Aorta (tissue), 5 donors: ENCODE measurements at regions not wholly inside any gene's neighbourhood (a gene's known extent, or its start where the extent isn't known, plus 50 kb on each side); places are given as distances from the start of the nearest gene placed in this dataset.

Experiments used
- ATAC-seq: fragments of 200-7000 bp; cut with Tn5 transposase; one replicate; pipeline ENCODE4 v1.9.1; 2022; ENCODE audit warnings: moderate library complexity; ENCODE audit not compliant: low FRiP score
- DNase-seq, 2 donors: peaks; one replicate each; pipeline ENCODE4 v3.0.0-alpha.2; 2020
- H3K27ac ChIP-seq, 2 donors: one replicate each; pipeline ENCODE4 v1.5.1; 2013; ENCODE audit warnings: low read length in 2 of 2, mild to moderate bottlenecking in 2 of 2, moderate library complexity in 2 of 2, control low read depth in 1 of 2, inconsistent platforms in 1 of 2, low read depth in 1 of 2
- H3K27me3 ChIP-seq, 2 donors: one replicate each; pipeline ENCODE4 v1.6.1; 2013; ENCODE audit warnings: control low read depth in 1 of 2, low read length in 1 of 2, mild to moderate bottlenecking in 1 of 2, moderate library complexity in 1 of 2; ENCODE audit not compliant: insufficient read depth in 2 of 2, control insufficient read depth in 1 of 2
- H3K36me3 ChIP-seq, 2 donors: one replicate each; pipeline ENCODE4 v1.6.1; 2013; ENCODE audit warnings: control low read depth in 1 of 2, low read length in 1 of 2, mild to moderate bottlenecking in 1 of 2; ENCODE audit not compliant: insufficient read depth in 2 of 2, control insufficient read depth in 1 of 2
- H3K4me1 ChIP-seq, 2 donors: one replicate each; pipeline ENCODE4 v1.6.1; 2013; ENCODE audit warnings: low read length in 2 of 2, control low read depth in 1 of 2, mild to moderate bottlenecking in 1 of 2, moderate library complexity in 1 of 2; ENCODE audit not compliant: insufficient read depth in 2 of 2, control insufficient read depth in 1 of 2
- H3K4me3 ChIP-seq, 2 donors: one replicate each; pipeline ENCODE4 v1.5.1; 2013; ENCODE audit warnings: low read length in 2 of 2, control low read depth in 1 of 2, mild to moderate bottlenecking in 1 of 2
- H3K9me3 ChIP-seq: one replicate; pipeline ENCODE4 v1.6.1; 2013; ENCODE audit warnings: mild to moderate bottlenecking, low read length; ENCODE audit not compliant: control insufficient read depth
- WGBS, 2 donors: extraction: QIAGEN DNeasy Blood & Tissue Kit; methylation state at CpG; one replicate each; pipeline ENCODE4 v1.1.7; 2013; 5-methylcytosine and 5-hydroxymethylcytosine counted together
- intact Hi-C, 2 donors: fragments of 100-400 bp; cut with DNase I; formaldehyde crosslinking; loops; one replicate each; pipeline versions ENCODE4 v1.14.2 to v1.15.0; 2022
- donor health status: healthy with polysubstance abuse.
- donor health status: Bipolar disorder and iron deficiency.
- donor health status: DM: no; HTN: no; CAD: no.
- donor health status: DM: no; HTN: no; CAD: no.
- donor health status: DM: yes; HTN: yes; CAD: no.

DNA sequence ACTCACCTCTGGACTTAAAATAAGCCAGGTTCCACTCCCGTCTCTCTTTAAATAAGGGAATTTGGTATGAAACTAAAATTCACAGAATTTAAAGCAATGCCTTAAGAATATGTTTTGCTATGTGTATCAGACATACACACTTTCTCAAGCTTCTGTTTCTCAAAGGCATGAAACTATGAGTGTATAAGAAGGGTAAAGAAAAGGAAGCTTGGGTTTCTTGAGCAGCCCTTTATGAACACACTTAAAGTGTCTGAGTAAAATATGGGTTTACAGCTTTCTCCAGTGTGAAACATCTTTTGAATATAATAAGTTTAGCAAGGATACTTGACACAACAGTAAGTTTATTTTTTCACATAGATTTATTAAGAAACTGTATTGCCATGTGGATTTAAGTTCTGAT, 370.5 kb downstream of the TMA16 start:
- DNase-seq = no peak
- WGBS, 2 donors = 32 to 39% methylated on average over 1 of the region's 1 CpG
- H3K4me1 ChIP-seq = no peaks in the 10 kb centered on the region
- no peak for ATAC-seq
- no peak overlapping the region for H3K27ac ChIP-seq
- no peaks in the 10 kb centered on the region for H3K9me3 ChIP-seq
- H3K27me3 ChIP-seq = no peaks in the 10 kb centered on the region
- intact Hi-C loops = no loop called here
- no peaks in the 10 kb centered on the region for H3K36me3 ChIP-seq
- no peak overlapping the region for H3K4me3 ChIP-seq

GRCh38 chr4:163866728-163867315, 372.3 kb downstream of the TMA16 start:
- H3K36me3 ChIP-seq = no peaks in the 10 kb centered on the region
- no peak overlapping the region for H3K27ac ChIP-seq
- no peak for DNase-seq
- no peaks in the 10 kb centered on the region for H3K4me1 ChIP-seq
- WGBS, 2 donors = 80 to 86% methylated on average over 3 of the region's 3 CpGs
- H3K27me3 ChIP-seq = no peaks in the 10 kb centered on the region
- intact Hi-C loops = no loop called here
- no peak for ATAC-seq
- H3K4me3 ChIP-seq = no peak overlapping the region
- H3K9me3 ChIP-seq = no peaks in the 10 kb centered on the region

DNA sequence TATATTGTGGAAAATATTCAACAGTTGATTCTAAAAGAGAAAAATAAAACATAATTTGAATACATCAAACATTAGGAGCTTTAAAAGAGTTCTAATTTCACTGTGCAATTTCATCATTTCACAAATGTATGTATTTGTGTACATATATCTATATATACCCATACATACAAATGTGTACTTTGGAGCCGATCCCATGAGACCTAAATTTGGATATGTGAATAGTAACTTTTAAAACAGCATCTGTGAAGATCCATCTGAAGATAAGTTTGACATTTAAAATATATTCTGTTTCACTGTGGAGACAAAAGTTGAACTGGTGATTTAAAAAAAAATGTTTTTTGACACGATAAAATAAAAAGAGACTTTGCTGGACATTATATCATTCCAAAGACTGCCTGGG, 374.0 kb downstream of the TMA16 start:
- no peaks in the 10 kb centered on the region for H3K27me3 ChIP-seq
- no peak overlapping the region for H3K27ac ChIP-seq
- DNase-seq (no peak), ATAC-seq (no peak)
- intact Hi-C loops = no loop called here
- no peaks in the 10 kb centered on the region for H3K4me1 ChIP-seq
- no peak overlapping the region for H3K4me3 ChIP-seq
- 49 to 51% methylated on average over 2 of the region's 2 CpGs for WGBS, 2 donors
- H3K36me3 ChIP-seq = no peaks in the 10 kb centered on the region
- H3K9me3 ChIP-seq = no peaks in the 10 kb centered on the region

- Histone ChIP-seq H3K27me3 (no peaks in the 10 kb centered on the region), H3K4me1 (no peaks in the 10 kb centered on the region), H3K36me3 (no peaks in the 10 kb centered on the region), H3K9me3 (no peaks in the 10 kb centered on the region), H3K4me3 (no peak overlapping the region), H3K27ac (no peak overlapping the region)
- intact Hi-C loops = no loop called here
- ATAC-seq (no peak), DNase-seq (no peak)
- WGBS, 2 donors = 72 to 74% methylated on average over 1 of the region's 1 CpG
Measured at GRCh38 chr4:163871078-163871477, 376.6 kb downstream of the TMA16 start.

DNA sequence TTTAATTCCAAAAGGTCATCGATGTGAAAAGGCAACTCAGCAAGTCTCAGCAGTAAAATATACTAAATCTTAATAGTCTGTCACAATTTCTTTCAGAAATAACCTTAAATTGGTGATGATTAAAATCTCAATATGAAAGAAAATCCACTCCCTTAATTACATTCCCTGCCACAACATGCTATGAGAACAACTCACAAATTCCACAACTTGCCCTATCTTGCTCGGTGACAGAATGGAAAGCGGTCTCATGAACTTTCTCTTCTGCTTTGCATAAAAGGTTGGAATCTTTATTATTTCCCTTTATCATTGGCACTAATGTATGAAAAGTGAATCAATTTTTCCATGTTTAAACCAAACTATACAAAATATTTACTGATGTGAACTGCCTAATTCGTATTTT, 380.8 kb downstream of the TMA16 start:
- no peaks in the 10 kb centered on the region for H3K36me3 ChIP-seq

DNA sequence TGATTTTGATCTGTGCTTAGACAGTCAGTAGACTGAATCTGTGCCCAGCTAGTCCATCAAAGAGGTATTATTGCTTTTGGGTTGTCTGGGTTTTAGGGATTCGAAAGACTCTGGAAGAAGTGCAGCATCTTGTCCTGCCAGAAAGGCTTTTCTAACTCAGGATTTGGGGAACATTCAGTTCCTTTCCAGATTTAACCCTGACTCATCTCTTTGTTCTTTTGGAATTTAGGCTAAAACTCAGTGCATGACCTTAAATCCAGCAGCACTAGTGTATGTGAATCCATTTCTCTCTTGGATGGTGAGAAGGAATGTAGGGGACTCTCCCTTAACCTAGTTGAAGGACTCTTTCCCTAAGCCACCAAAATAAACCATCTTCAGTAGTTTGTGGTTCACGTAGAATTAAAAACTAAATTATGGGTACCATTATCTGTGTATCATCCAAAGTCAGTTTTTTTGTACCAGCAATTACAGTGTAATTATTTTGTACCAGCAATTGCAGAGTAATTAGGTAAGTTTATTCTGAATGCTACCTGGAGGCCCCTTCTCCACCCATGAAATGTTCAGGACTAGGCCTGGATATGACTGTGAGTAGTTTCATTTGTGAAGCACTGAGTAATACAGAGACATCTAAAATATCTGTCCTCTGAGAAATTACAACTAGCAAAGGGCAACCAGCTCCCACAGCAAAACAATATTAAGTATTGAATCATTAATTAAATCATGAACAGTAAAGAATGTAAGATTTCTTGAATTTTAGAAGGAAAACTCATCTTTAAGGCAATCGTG, 384.0 kb downstream of the TMA16 start:
- Histone ChIP-seq H3K4me3 (no peak overlapping the region), H3K27ac (no peak overlapping the region), H3K4me1 (no peaks in the 10 kb centered on the region), H3K36me3 (no peaks in the 10 kb centered on the region), H3K9me3 (no peaks in the 10 kb centered on the region), H3K27me3 (no peaks in the 10 kb centered on the region)
- intact Hi-C loops = no loop called here
- no peak for ATAC-seq
- 89 to 90% methylated on average over 3 of the region's 3 CpGs for WGBS, 2 donors
- DNase-seq = no peak

More for the DNA sequence above, 380.8 kb downstream of the TMA16 start:
- Histone ChIP-seq H3K27ac (no peak overlapping the region), H3K4me3 (no peak overlapping the region), H3K27me3 (no peaks in the 10 kb centered on the region), H3K4me1 (no peaks in the 10 kb centered on the region), H3K9me3 (no peaks in the 10 kb centered on the region)
- no peak for DNase-seq
- 87% methylated on average over 4 of the region's 4 CpGs for WGBS, 2 donors
- intact Hi-C loops = no loop called here
- no peak for ATAC-seq

DNA sequence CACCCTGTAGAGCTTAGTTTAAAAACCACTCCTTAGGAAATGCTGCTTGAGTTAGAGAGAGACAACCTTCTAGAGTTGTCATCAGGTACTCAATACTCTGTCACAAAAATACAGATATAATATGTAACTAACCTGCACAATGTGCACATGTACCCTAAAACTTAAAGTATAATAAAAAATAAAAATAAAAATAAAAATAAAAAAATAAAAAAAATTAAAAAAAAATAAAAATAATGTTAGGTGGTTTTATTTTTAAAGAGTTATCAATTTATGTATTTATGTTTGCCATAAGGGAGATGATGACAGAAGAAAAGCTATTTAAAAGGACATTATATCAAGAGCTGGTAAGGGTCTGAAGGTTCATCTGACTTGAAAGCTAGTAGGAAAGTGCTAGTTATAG, 397.9 kb downstream of the TMA16 start:
- Histone ChIP-seq H3K4me1 (no peaks in the 10 kb centered on the region), H3K36me3 (no peaks in the 10 kb centered on the region), H3K9me3 (peaks cover 1% of the 10 kb centered on the region), H3K4me3 (no peak overlapping the region), H3K27me3 (no peaks in the 10 kb centered on the region), H3K27ac (no peak overlapping the region)
- DNase-seq (no peak), ATAC-seq (no peak)
- intact Hi-C loops = no loop called here

- Histone ChIP-seq H3K36me3 (no peaks in the 10 kb centered on the region), H3K27me3 (no peaks in the 10 kb centered on the region), H3K27ac (no peak overlapping the region), H3K4me1 (no peaks in the 10 kb centered on the region), H3K9me3 (peaks cover 1% of the 10 kb centered on the region), H3K4me3 (no peak overlapping the region)
- intact Hi-C loops = no loop called here
- ATAC-seq = no peak
- DNase-seq = no peak
- WGBS, 2 donors = 67 to 85% methylated on average over 3 of the region's 3 CpGs
Measured at GRCh38 chr4:163895378-163896005, 401.0 kb downstream of the TMA16 start.

- no peaks in the 10 kb centered on the region for H3K9me3 ChIP-seq
- 26 to 30% methylated on average over 1 of the region's 1 CpG for WGBS, 2 donors
- H3K27ac ChIP-seq = no peak overlapping the region
- no peaks in the 10 kb centered on the region for H3K4me1 ChIP-seq
- ATAC-seq (no peak), DNase-seq (no peak)
- H3K4me3 ChIP-seq = no peak overlapping the region
- no peaks in the 10 kb centered on the region for H3K36me3 ChIP-seq
- intact Hi-C loops = no loop called here
- H3K27me3 ChIP-seq = no peaks in the 10 kb centered on the region
Measured at GRCh38 chr4:163901319-163901718, 406.8 kb downstream of the TMA16 start.
